ENCODE measurements at regions not wholly inside any gene's neighbourhood (a gene's known extent, or its start where the extent isn't known, plus 50 kb on each side); places are given as distances from the start of the nearest gene placed in this dataset.

GRCh38 chr9:81530310-81530810 lies 159.0 kb downstream of the TLE1 start:
- Histone ChIP-seq H3K4me2 (no peak overlapping the region), H3K4me1 (peaks cover 15% of the 10 kb centered on the region), H3K27me3 (no peaks in the 10 kb centered on the region), H3K79me2 (ENCODE audit: low read depth) (no peaks in the 10 kb centered on the region), H4K20me1 (ENCODE audit: low read depth) (no peaks in the 10 kb centered on the region), H3K36me3 (no peaks in the 10 kb centered on the region), H2AFZ (replicated peaks) (no peak overlapping the region), H3F3A (ENCODE audit: low read depth) (peaks cover 14% of the 10 kb centered on the region), H3K4me3 (no peak overlapping the region), H3K9me3 (ENCODE audit: low read depth) (no peaks in the 10 kb centered on the region), H3K9ac (no peak overlapping the region), H3K27ac (no peak overlapping the region)
- Mint-ChIP-seq H3K4me1 (peaks cover 8% of the 10 kb centered on the region), H3K9me3 (peaks cover 5% of the 10 kb centered on the region), H3K4me3 (no peak overlapping the region), H3K27me3 (ENCODE audit: insufficient read depth, low read depth) (peaks cover 8% of the 10 kb centered on the region), H3K36me3 (no peaks in the 10 kb centered on the region), H3K27ac (no peak overlapping the region)
- TF ChIP-seq EZH2phosphoT487 (IDR thresholded peaks at IDR 0.05) (no peak), EZH2 (IDR thresholded peaks at IDR 0.05) (no peak)
- TF ChIP-seq, protein P1, sequence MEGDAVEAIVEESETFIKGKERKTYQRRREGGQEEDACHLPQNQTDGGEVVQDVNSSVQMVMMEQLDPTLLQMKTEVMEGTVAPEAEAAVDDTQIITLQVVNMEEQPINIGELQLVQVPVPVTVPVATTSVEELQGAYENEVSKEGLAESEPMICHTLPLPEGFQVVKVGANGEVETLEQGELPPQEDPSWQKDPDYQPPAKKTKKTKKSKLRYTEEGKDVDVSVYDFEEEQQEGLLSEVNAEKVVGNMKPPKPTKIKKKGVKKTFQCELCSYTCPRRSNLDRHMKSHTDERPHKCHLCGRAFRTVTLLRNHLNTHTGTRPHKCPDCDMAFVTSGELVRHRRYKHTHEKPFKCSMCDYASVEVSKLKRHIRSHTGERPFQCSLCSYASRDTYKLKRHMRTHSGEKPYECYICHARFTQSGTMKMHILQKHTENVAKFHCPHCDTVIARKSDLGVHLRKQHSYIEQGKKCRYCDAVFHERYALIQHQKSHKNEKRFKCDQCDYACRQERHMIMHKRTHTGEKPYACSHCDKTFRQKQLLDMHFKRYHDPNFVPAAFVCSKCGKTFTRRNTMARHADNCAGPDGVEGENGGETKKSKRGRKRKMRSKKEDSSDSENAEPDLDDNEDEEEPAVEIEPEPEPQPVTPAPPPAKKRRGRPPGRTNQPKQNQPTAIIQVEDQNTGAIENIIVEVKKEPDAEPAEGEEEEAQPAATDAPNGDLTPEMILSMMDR (IDR thresholded peaks at IDR 0.05) = no peak
- no peak for DNase-seq (ENCODE audit: low spot score)

GRCh38 chr9:81529556-81530193 lies 159.7 kb downstream of the TLE1 start:
- H2AFZ ChIP-seq (replicated peaks) = no peak overlapping the region
- H3K27ac Mint-ChIP-seq = no peak overlapping the region
- H3K4me1 Mint-ChIP-seq = peaks cover 4% of the 10 kb centered on the region

DNA sequence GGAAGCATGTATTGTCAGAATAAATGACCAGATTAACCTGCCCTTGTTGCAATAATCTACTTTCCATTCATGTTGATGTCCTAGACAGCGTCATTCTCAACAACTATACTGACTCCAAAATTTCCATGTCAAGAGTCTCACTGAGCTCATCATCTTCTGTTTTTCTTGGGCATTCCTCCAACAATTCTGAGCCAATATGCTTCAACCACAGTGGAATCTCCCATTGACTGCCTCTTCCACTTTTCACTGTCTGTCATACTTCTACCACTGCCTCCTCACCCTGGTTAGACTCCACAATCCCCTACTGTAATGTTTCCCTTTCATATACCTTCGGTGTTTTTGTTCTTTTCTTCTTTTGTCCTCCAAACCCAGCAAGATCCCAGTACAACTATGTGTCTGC lies 162.8 kb downstream of the TLE1 start:
- peaks cover 14% of the 10 kb centered on the region for H3K9me3 Mint-ChIP-seq
- Histone ChIP-seq H3K9me3 (ENCODE audit: low read depth) (no peaks in the 10 kb centered on the region), H3K4me1 (peaks cover 5% of the 10 kb centered on the region), H3F3A (ENCODE audit: low read depth) (no peaks in the 10 kb centered on the region), H4K20me1 (ENCODE audit: low read depth) (no peaks in the 10 kb centered on the region), H3K36me3 (no peaks in the 10 kb centered on the region), H3K27me3 (no peaks in the 10 kb centered on the region), H2AFZ (replicated peaks) (no peak overlapping the region), H3K79me2 (ENCODE audit: low read depth) (no peaks in the 10 kb centered on the region), H3K4me2 (no peak overlapping the region), H3K9ac (no peak overlapping the region), H3K4me3 (no peak overlapping the region), H3K27ac (no peak overlapping the region)
- H3K27ac Mint-ChIP-seq = no peak overlapping the region
- TF ChIP-seq, protein P1 (IDR thresholded peaks at IDR 0.05) = no peak
- TF ChIP-seq EZH2phosphoT487 (IDR thresholded peaks at IDR 0.05) = no peak
- no peak for TF ChIP-seq EZH2 (IDR thresholded peaks at IDR 0.05)
- DNase-seq (ENCODE audit: low spot score) = no peak
- H3K4me3 Mint-ChIP-seq = no peak overlapping the region
- no peaks in the 10 kb centered on the region for H3K4me1 Mint-ChIP-seq
- no peaks in the 10 kb centered on the region for H3K36me3 Mint-ChIP-seq
- H3K27me3 Mint-ChIP-seq (ENCODE audit: insufficient read depth, low read depth) = peaks cover 14% of the 10 kb centered on the region

More at GRCh38 chr9:81529556-81530193, 159.7 kb downstream of the TLE1 start:
- no peak overlapping the region for H3K4me2 ChIP-seq
- H3K27ac ChIP-seq = no peak overlapping the region
- no peak overlapping the region for H3K4me3 ChIP-seq
- no peaks in the 10 kb centered on the region for H3K27me3 ChIP-seq
- Mint-ChIP-seq H3K27me3 (ENCODE audit: insufficient read depth, low read depth) (peaks cover 8% of the 10 kb centered on the region), H3K9me3 (peaks cover 5% of the 10 kb centered on the region), H3K4me3 (no peak overlapping the region), H3K36me3 (no peaks in the 10 kb centered on the region)
- no peaks in the 10 kb centered on the region for H3K9me3 ChIP-seq (ENCODE audit: low read depth)
- peaks cover 10% of the 10 kb centered on the region for H3F3A ChIP-seq (ENCODE audit: low read depth)
- no peaks in the 10 kb centered on the region for H3K79me2 ChIP-seq (ENCODE audit: low read depth)
- H3K9ac ChIP-seq = no peak overlapping the region
- H3K4me1 ChIP-seq = peaks cover 10% of the 10 kb centered on the region
- no peaks in the 10 kb centered on the region for H3K36me3 ChIP-seq
- no peaks in the 10 kb centered on the region for H4K20me1 ChIP-seq (ENCODE audit: low read depth)
- no peak for DNase-seq (ENCODE audit: low spot score)
- TF ChIP-seq, protein P1 (IDR thresholded peaks at IDR 0.05) = no peak
- TF ChIP-seq EZH2 (IDR thresholded peaks at IDR 0.05) (no peak), EZH2phosphoT487 (IDR thresholded peaks at IDR 0.05) (no peak)

Data from neural progenitor cell (in vitro differentiated cells).